H9 (cell line): ENCODE measurements at regions not wholly inside any gene's neighbourhood (a gene's known extent, or its start where the extent isn't known, plus 50 kb on each side); places are given as distances from the start of the nearest gene placed in this dataset.

ENCODE experiments used
- DNase-seq: peaks from one replicate; pipeline ENCODE4 v3.0.0-alpha.2; 2017
- H2AFZ ChIP-seq: one replicate; pipeline ENCODE4 v1.6.1; 2013; ENCODE audit warnings: mild to moderate bottlenecking, low read length, control low read depth, moderate library complexity
- H2AK5ac ChIP-seq: 2 replicates; pipeline ENCODE4 v1.6.1; 2013; ENCODE audit warnings: low read length, control low read depth, mixed read lengths; ENCODE audit not compliant: insufficient read length
- H2BK120ac ChIP-seq: one replicate; pipeline ENCODE4 v1.6.1; 2013; ENCODE audit warnings: low read depth, mild to moderate bottlenecking, low read length, control low read depth, inconsistent platforms; ENCODE audit not compliant: poor library complexity, severe bottlenecking
- H2BK12ac ChIP-seq: 2 replicates; pipeline ENCODE4 v1.6.1; 2013; ENCODE audit warnings: low read length, control low read depth, mixed read lengths, low read depth; ENCODE audit not compliant: insufficient read length
- H2BK15ac ChIP-seq: 2 replicates; pipeline ENCODE4 v1.6.1; 2013; ENCODE audit warnings: low read depth, low read length, control low read depth
- H2BK20ac ChIP-seq: one replicate; pipeline ENCODE4 v1.6.1; 2013; ENCODE audit warnings: low read depth, mild to moderate bottlenecking, low read length, control low read depth, inconsistent platforms; ENCODE audit not compliant: poor library complexity, severe bottlenecking
- H2BK5ac ChIP-seq: 2 replicates; pipeline ENCODE4 v1.6.1; 2013; ENCODE audit warnings: low read length, control low read depth, mixed read lengths; ENCODE audit not compliant: insufficient read length
- H3K14ac ChIP-seq: 2 replicates; pipeline ENCODE4 v1.6.1; 2013; ENCODE audit warnings: low read length, control low read depth; ENCODE audit not compliant: insufficient read depth
- H3K18ac ChIP-seq: 2 replicates; pipeline ENCODE4 v1.6.1; 2013; ENCODE audit warnings: low read depth, mild to moderate bottlenecking, mixed read lengths, low read length, control low read depth; ENCODE audit not compliant: insufficient read length
- H3K23ac ChIP-seq: 2 replicates; pipeline ENCODE4 v1.6.1; 2013; ENCODE audit warnings: low read length, control low read depth, mixed read lengths, low read depth; ENCODE audit not compliant: insufficient read length
- H3K23me2 ChIP-seq: 2 replicates; pipeline ENCODE4 v1.6.1; 2013; ENCODE audit warnings: low read depth, mild to moderate bottlenecking, mixed read lengths, low read length, control low read depth; ENCODE audit not compliant: insufficient read length, poor library complexity, severe bottlenecking
- H3K27ac ChIP-seq: 2 replicates; pipeline ENCODE4 v1.5.1; 2013; ENCODE audit warnings: low read length, control low read depth, mixed read lengths, low read depth; ENCODE audit not compliant: insufficient read length
- H3K27me3 ChIP-seq: 2 replicates; pipeline ENCODE4 v1.6.1; 2013; ENCODE audit warnings: low read length, control low read depth, inconsistent platforms; ENCODE audit not compliant: insufficient read depth
- H3K4ac ChIP-seq: 2 replicates; pipeline ENCODE4 v1.6.1; 2013; ENCODE audit warnings: low read depth, mild to moderate bottlenecking, control low read depth, inconsistent platforms, low read length, moderate library complexity
- H3K4me1 ChIP-seq: 2 replicates; pipeline ENCODE4 v1.6.1; 2013; ENCODE audit warnings: low read length, control low read depth, inconsistent platforms; ENCODE audit not compliant: insufficient read depth
- H3K4me2 ChIP-seq: 2 replicates; pipeline ENCODE4 v1.6.1; 2013; ENCODE audit warnings: low read length, control low read depth, mixed read lengths; ENCODE audit not compliant: insufficient read length, insufficient read depth
- H3K56ac ChIP-seq: 2 replicates; pipeline ENCODE4 v1.6.1; 2013; ENCODE audit warnings: low read depth, mild to moderate bottlenecking, mixed read lengths, low read length, control low read depth; ENCODE audit not compliant: insufficient read length
- H3K79me1 ChIP-seq: 2 replicates; pipeline ENCODE4 v1.6.1; 2013; ENCODE audit warnings: low read depth, mild to moderate bottlenecking, moderate library complexity, low read length, control low read depth, inconsistent platforms; ENCODE audit not compliant: insufficient read depth, poor library complexity, severe bottlenecking
- H3K79me2 ChIP-seq: 2 replicates; pipeline ENCODE4 v1.6.1; 2013; ENCODE audit warnings: low read length, control low read depth, inconsistent platforms; ENCODE audit not compliant: insufficient read depth
- H3K9ac ChIP-seq: 2 replicates; pipeline ENCODE4 v1.6.1; 2013; ENCODE audit warnings: low read length, control low read depth, mixed read lengths; ENCODE audit not compliant: insufficient read length; ENCODE audit errors: extremely low read depth
- H3K9me3 ChIP-seq: one replicate; pipeline ENCODE4 v1.6.1; 2013; ENCODE audit warnings: low read depth, low read length, inconsistent platforms; ENCODE audit not compliant: control insufficient read depth
- H3T11ph ChIP-seq: one replicate; pipeline ENCODE4 v1.6.1; 2013; ENCODE audit warnings: mild to moderate bottlenecking, low read length, control low read depth, inconsistent platforms
- H4K20me1 ChIP-seq: one replicate; pipeline ENCODE4 v1.6.1; 2013; ENCODE audit not compliant: control insufficient read depth, insufficient read length, insufficient read depth
- H4K5ac ChIP-seq: 2 replicates; pipeline ENCODE4 v1.6.1; 2013; ENCODE audit warnings: low read depth, mild to moderate bottlenecking, mixed read lengths, low read length, control low read depth; ENCODE audit not compliant: insufficient read length
- H4K8ac ChIP-seq: replicated peaks from 2 replicates; pipeline ENCODE4 v1.6.1; 2013; ENCODE audit warnings: low read length, control low read depth, mixed read lengths, low read depth; ENCODE audit not compliant: insufficient read length
- H4K91ac ChIP-seq: 2 replicates; pipeline ENCODE4 v1.6.1; 2013; ENCODE audit warnings: low read depth, mild to moderate bottlenecking, moderate library complexity, mixed read lengths, low read length, control low read depth; ENCODE audit not compliant: insufficient read length
- H3K27ac Mint-ChIP-seq, 3 experiments: 2 replicates in 2 of 3; 3 replicates in 1 of 3; pipeline ENCODE4 v1.8.0; 2020 to 2021; ENCODE audit warnings: mixed read lengths in 3 of 3, mild to moderate bottlenecking in 1 of 3, moderate library complexity in 1 of 3
- H3K27me3 Mint-ChIP-seq: 2 replicates; pipeline ENCODE4 v1.8.0; 2021; ENCODE audit warnings: low read depth, mild to moderate bottlenecking, moderate library complexity, mixed read lengths
- H3K36me3 Mint-ChIP-seq, 3 experiments: 2 replicates in 2 of 3; 3 replicates in 1 of 3; pipeline ENCODE4 v1.8.0; 2020 to 2021; ENCODE audit warnings: low read depth in 3 of 3, mixed read lengths in 3 of 3; ENCODE audit not compliant: insufficient read depth in 1 of 3
- H3K4me1 Mint-ChIP-seq, 2 experiments: 2 replicates each; pipeline ENCODE4 v1.8.0; 2020; ENCODE audit warnings: mixed read lengths in 2 of 2
- H3K4me3 Mint-ChIP-seq, 2 experiments: 2 replicates in 1 of 2; 3 replicates in 1 of 2; pipeline ENCODE4 v1.8.0; 2020 to 2021; ENCODE audit warnings: mild to moderate bottlenecking in 2 of 2, mixed read lengths in 2 of 2, moderate library complexity in 1 of 2
- H3K9me3 Mint-ChIP-seq, 2 experiments: 2 replicates in 1 of 2; 3 replicates in 1 of 2; pipeline ENCODE4 v1.8.0; 2020; ENCODE audit warnings: mild to moderate bottlenecking in 2 of 2, mixed read lengths in 2 of 2, moderate library complexity in 1 of 2
- CTCF ChIP-seq: fragments of 200-600 bp; sonication (generic); conservative IDR thresholded peaks from 3 replicates; pipeline ENCODE4 v1.8.0; 2021; ENCODE audit warnings: antibody characterized with exemption, mild to moderate bottlenecking
- WGBS: extraction: QIAGEN DNeasy Blood & Tissue Kit; methylation state at CpG from one replicate; pipeline ENCODE4 v1.1.7; 2013; ENCODE audit warnings: missing lambda C conversion rate, low lambda C conversion rate, mixed read lengths; ENCODE audit not compliant: insufficient read length; ENCODE audit errors: extremely low coverage; 5-methylcytosine and 5-hydroxymethylcytosine counted together

- H3K27ac Mint-ChIP-seq = no peak overlapping the region
These were observed 49.6 kb upstream of the AFDN start for GRCh38 chr6:167776906-167777627.

More at GRCh38 chr6:167776906-167777627, 49.6 kb upstream of the AFDN start:
- Histone ChIP-seq H3K79me2 (no peaks in the 10 kb centered on the region), H3K4ac (no peak overlapping the region), H3K4me2 (no peak overlapping the region), H3K79me1 (no peaks in the 10 kb centered on the region), H2AK5ac (no peak overlapping the region), H3K56ac (no peak overlapping the region), H3K23ac (no peak overlapping the region), H2BK5ac (no peak overlapping the region), H3T11ph (no peak overlapping the region), H2BK120ac (no peak overlapping the region), H4K8ac (no peak overlapping the region), H3K27me3 (no peaks in the 10 kb centered on the region), H2BK20ac (no peak overlapping the region), H3K9ac (no peak overlapping the region), H2BK12ac (no peak overlapping the region), H3K18ac (no peak overlapping the region), H3K27ac (no peak overlapping the region), H2BK15ac (no peak overlapping the region), H4K20me1 (no peaks in the 10 kb centered on the region), H4K91ac (no peak overlapping the region), H4K5ac (no peak overlapping the region), H2AFZ (no peak overlapping the region), H3K4me1 (no peaks in the 10 kb centered on the region), H3K9me3 (no peaks in the 10 kb centered on the region), H3K23me2 (no peaks in the 10 kb centered on the region), H3K14ac (no peak overlapping the region)
- Mint-ChIP-seq H3K4me1 (peaks cover 7% of the 10 kb centered on the region in 2 experiments; a peak in 2 of 4 replicates), H3K4me3 (no peak overlapping the region), H3K9me3 (no peaks in the 10 kb centered on the region; a peak in 1 of 5 replicates), H3K27me3 (peaks cover 1% of the 10 kb centered on the region; the same call in 1 of the 2 replicates), H3K36me3 (no peaks in the 10 kb centered on the region)
- no CpG with 5 or more reads among the region's 14 CpGs for WGBS
- no peak for TF ChIP-seq CTCF
- no peak for DNase-seq
